GM18868 (cell line): ENCODE measurements at regions not wholly inside any gene's neighbourhood (a gene's known extent, or its start where the extent isn't known, plus 50 kb on each side); places are given as distances from the start of the nearest gene placed in this dataset.
A peak's percentile ranks its signal among the peaks of the same experiment; 100 is the strongest.

ENCODE experiments used
- ATAC-seq: cut with Tn5 transposase; IDR thresholded peaks from one replicate; pipeline ENCODE4 v1.9.1; 2021; ENCODE audit warnings: mild to moderate bottlenecking, moderate library complexity; ENCODE audit not compliant: unreplicated experiment

DNA sequence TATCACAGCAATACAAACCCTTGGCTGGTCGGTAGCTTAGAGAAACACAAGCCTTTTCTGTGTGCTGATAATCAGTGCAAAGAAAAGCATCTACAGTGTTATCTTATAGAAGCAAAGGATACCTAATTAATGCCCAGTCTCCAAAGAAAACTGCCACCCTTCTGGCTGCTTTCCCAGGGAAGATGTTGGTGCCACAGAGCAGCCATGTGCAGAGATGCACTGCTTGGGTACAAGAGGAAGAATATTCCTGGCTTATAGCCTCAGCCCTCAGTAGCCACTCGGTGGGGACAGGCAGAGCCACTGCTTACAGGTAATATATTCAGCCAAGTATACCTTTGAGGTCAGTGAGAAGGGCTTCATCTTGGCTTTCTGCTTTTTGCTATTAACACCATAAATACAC lies 185.3 kb downstream of the PCSK1 start:
- no peak for ATAC-seq

DNA sequence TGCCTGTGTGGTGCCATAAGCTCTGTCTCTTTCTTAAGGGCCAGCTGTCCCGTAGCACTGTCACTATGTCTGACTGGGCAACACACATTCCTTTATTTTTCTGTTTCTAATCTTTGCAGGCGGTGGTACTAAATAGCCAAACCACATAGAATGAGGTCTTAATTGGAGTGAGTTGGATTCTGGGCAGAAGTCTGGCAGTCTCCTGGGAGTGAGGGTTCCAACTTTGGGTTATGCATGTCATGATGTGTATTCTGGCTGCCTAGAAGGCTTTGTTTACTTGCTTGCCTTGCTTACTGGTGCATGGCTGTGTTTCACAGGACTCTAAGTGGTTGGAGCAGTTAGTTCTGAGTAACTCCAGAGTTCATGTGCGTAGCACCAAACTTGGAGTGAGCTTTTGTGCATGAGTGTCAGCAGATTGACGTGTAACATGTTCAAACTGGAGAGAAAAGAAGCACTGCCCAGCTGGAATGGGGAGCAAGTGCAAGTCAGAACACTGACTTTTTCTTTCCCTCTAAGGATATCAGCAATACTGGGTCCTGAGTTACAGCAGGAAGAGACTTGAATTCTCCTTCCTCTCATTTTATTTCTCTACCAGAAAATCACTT lies 185.8 kb downstream of the PCSK1 start:
- ATAC-seq = no peak

DNA sequence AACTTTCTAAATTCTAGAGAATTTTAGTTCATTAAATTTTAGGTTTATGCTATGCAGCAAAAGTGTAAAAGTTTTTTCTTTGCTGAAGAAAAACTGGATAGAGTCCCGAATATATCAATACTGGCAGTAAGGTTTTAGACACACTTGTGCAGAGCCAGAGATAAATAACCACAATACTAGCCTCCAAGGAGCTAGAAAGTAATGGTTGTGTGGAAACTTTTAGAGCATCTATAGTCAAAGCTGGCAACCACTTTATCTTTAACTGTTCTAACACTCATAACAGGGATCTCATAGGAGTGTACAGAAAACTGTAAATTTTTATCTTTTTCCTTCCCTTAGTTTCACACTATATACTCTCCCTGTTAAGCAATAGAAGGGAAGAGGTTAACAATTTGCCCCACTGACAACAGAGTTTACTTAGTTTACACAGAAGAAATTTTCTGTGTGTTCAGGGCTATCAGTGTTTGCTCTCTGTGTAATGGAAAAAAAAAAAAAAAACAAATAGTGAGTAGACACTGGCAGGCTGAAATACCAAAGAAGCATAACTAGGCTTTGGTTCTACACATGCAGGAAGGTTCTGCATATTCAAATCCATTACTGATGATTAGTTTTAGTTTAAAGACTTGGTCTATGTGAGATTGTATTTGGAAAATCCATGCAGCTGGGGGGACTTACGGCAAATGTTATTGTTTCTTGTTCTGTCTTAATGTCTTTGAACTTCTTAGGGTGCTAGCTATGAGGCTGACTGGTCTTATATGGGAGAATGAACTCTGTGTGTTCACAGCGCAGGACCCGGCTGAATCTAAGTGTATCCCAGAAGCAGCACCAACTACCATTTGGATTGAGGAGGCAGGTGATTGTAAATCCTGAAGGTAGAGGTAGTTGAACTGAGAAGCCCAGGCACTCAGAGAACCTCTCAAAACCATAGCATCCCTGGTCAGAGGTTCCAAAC lies 187.6 kb downstream of the PCSK1 start:
- ATAC-seq = no peak

DNA sequence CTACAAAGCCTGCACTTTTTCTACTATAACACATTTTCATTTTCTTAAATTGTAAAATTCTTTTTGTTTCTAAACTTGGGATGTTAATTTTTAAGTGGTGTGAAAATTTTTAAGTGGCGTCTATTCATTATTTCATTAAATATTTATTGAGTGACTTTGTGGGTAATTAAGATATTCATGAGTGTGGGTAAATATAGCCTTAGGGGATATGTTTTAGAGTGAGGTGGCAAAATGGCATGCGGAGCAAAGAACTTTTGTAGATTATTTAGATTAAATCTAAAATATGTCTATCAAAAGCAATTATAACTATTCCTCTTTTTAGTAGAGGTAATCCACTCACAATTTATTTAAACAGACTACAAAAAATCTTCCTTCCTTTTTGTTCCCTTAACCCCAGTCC lies 188.4 kb downstream of the PCSK1 start:
- no peak for ATAC-seq

DNA sequence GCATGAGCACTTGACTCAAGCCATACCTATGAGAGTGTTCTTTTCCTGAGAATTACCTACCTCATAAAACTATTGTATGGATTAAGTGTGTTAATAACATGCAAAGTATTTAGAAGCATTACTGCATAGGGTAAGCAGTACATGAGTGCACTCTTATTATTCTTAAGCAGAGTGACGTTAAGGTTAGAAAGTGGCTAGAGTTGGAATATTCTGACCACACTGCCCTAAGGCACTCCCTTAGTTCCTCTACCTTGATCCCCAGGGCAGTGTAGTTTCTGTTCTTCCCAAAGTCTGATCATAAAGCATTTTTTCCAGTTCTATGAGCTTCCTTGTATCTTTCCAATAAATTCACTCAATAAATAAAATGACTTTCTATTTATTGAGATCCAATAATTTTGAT lies 189.2 kb downstream of the PCSK1 start:
- ATAC-seq = no peak

DNA sequence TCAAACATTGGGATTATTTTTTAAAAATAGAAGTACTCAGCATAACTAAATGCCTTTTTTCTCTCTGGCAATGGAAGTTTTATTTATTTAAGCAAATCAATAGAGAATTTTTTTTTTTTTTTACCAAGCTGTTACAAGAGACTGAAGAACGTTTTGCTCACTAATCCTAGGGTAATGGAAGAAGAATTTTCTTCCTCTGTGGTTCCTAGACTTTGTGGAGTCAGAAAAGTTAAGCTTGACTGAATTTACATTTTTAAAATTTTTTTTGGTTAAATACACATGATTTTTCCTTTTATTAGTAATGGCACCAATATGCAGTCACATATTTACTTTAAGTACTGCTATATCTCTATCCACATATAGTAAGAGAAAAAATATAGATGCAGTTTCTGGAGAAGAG lies 189.8 kb downstream of the PCSK1 start:
- no peak for ATAC-seq

DNA sequence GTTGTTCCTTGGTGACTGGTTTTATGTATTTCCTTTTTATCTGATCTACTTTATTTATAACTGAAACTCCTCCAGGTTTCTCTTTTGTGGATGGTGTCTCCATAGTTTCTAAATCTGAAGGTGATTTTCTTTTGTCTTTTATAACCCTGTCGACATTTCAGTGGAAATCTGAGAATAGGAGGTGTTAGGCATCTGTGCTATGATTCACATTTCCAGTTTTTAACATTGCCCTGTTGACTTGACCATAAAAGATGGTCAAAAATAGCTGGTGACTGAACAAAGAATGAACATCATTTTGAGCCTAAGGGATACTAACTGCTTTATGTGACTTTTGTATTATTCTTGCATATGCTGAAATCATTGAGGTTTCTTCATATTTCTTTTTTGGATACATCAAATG lies 190.5 kb downstream of the PCSK1 start:
- ATAC-seq = no peak

DNA sequence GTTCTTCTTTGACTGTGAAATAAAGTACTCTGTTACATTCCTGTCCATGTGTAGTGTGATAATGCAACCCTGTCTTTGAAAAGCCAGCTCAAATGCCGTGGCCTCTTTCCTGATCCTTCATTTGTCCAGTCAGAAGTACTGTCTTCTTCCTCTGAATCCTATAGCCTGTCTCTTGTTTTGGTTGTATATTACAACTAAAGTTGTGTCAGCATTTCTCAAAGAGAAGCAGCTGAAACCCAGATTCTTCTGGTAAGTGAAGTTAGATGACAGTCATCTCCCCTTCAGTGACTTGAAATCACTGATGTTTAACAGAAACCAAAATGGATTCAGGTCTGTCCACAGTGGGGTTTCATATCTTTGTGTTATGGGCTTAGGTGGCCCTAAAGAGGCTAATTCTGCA lies 196.2 kb downstream of the PCSK1 start:
- ATAC-seq = no peak

DNA sequence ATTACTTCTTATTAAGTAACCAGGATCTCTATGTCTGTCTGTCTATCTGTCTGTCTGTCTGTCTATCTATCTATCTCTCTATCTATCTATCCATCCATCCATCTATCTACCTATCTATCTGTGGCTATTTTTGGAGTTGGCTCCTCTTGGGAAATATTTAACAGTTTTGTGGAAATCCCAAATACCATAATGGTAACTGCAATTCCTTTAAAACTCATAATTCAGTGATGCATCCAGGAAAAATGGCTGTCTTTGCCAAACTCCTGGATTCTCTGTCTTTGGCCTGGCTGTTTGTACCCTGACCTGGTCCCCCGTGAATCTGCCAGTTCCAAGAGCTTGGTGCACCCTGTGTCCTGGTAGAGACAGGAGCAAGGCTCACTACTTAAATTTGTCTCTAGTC lies 197.0 kb downstream of the PCSK1 start:
- ATAC-seq = no peak

DNA sequence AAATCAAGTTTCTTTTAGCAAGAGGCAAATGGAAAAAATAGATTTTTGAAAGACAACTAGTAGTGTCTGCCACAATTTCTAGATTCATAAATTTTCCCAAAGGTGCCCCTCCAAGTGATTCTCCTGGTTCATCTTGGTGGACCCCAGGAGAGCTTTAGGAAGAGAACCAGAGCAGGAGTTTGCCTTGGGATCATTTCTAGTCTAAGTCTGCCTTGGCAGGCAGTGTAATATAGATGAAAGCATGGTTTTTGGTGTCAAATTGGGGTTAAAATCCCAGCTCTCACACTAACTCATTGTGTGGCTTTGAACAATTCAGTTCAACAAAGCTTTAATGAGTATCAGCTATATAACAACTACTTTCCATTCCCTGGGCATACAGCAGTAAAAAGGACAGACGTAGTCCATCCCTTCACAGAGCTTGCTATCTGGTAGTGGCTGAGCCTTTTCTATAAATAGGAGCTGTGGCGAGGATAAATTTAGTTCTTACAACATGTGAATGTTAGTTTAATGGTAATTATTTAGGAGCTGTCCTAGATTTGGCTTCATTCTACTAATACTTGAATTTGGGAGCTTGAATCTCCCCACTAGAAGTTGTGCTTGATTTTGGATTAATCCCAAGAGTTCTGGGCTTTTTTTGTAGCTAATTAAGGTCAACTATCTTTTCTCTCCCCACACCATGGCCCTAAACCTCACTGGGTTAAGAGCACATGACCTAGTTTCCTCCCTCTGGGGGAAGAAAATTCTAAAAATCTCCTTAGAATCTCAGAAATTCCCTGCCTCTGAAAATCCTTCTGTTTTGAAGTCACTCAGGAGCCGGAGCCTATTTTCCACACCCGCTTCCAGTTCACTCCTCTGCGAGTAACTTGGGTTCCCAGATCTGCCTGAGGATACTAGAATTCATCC lies 197.8 kb downstream of the PCSK1 start:
- no peak for ATAC-seq

DNA sequence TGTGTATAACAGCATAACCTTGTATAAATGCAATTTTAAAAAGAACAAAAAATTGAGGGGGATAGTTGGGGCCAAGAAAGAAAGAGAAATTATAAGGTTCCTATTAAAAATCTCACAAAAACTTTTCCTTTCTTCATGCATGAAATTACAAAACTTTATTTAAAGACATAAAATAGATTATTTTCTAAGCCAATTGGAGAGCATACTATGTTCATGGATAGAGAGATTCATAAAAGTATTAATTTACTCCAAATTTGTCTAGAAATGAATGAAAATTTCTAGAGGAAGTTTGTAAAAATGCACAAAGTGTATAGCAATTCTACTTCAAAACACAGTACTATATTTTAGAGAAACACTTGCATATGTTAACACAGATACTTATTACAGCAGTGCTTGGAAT lies 200.4 kb downstream of the PCSK1 start:
- ATAC-seq = no peak

DNA sequence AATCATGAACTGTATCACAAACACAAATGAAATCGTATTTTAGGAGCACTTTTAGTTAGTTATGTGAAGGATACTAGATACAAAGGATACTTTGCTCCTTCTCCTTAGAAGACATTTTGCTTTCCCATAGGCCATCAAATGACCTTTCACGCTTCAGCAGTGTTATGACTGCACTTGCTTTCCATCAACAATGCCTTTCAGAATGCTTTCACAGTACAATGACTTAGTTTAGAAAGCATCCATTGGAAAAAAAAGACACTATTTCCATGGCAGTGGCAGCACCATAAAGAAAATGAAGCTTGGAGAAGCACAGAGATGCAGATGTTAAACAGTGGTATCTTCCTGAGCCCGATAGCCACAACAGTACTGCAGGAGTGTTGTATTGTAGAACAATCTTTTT lies 203.9 kb downstream of the PCSK1 start:
- ATAC-seq = no peak

DNA sequence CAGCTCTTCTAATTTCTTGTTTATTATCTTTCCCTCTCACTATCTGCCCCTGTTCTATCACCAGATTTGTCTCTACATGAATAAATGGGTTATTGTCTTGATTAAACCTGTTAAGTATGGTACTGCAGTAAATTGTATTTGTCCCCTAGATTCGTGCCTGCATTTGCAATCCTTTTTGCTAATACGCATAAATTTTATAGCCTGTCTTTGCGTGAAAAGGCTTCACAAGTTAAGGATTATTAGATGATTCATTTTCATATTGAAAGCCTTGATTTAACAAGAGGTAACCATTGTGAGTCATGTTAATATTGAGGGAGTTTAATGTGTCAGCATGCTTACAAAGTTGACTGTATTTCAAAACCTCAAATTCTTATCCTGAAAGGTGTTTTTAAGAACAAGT lies 204.6 kb downstream of the PCSK1 start:
- ATAC-seq = no peak

DNA sequence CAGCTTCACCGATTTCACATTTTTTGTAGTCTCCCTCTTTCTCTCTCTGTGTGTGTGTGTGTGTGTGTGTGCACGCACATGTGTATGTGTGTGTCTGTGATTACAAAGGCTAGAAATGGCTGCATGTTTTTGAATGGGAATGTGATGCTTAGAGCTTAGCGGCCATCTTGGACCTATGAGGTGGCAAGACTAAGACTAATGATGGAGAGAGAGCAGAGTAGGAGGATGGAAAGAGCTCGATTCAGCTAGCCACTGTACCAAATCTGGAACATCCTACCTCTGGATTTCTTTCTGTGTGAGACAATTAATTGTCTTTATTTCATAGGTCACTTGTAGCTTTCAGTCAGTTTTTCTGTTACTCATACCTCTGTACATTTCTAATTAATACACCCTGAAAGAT lies 205.1 kb downstream of the PCSK1 start:
- ATAC-seq = no peak

DNA sequence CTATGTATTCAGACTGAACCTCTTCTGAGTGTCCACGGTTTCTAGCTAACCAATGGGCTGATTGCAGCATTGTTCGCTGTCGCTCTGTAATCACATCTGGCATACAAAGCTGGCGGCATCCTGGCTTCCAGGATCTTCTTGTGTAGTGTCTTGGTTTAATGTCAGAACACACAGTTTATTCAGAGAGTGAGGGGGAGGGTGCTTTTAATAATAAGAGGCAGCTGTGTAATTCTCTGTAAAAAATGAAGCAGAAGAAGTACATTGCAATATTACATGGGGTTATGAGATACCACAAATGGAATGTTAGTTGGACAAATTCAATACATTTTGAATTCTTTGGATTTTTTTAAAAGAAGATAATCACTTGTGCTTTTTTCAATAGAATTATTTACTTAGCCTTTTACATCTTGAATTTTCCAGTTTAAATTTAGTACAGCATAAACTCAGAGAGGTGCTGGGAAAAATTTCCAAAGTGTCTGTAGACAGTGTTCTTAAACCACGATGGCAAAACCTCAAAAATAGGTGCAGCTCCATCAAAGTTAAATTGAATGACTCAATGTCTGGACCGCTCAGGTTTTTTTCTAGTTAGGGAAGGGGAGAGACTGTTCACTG lies 206.0 kb downstream of the PCSK1 start:
- no peak for ATAC-seq

DNA sequence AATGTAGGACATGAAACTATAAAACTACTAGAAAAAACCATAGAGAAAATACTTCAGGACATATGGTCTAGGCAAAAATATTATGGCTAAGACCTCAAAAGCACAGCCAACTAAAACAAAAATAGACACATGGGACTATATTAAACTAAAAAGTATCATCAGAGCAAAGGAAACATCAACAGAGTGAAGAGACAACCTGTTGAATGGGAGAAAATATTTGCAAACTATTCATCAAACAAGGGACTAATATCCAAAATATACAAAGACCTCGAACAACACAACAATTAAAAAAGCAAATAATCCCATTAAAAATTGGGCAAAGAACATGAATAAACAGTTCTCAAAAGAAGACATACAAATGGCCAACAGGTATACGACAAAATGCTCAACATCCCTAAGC lies 210.9 kb downstream of the PCSK1 start:
- ATAC-seq = no peak

DNA sequence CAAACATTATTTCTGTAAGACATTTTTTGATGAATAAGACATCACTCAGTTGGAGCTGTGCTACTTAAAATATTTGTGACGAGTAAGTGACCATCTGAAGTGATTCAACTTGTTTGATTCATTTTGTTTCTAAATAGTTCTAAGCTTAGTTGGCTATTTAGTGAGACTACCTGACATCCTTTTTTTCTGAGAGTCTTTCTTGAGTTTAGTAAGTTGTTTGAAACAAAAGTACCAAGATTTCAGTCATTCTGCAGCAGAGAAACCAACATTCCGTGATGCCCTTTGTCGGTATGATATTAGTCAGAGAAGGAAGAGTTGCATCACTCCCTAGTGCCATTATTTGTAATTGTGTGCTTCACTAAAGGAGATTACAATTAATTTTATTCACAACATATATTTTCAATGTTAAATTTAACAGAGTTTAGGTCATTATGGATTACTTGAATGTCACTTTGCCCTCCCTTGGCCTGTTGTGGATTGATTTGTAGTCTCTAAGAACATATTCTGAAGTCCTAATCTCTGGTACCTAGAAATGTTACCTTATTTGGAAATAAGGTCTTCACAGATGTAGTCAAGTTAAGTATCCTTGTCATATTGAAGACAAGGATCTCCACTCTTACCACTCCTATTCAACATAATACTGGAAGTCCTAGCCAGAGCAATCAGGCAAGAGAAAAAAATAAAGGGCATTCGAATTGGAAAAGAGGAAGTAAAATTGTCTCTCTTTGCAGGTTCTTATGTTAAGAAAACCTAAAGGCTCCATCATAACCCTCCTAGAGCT lies 212.2 kb downstream of the PCSK1 start:
- peak; percentile 89 for ATAC-seq

DNA sequence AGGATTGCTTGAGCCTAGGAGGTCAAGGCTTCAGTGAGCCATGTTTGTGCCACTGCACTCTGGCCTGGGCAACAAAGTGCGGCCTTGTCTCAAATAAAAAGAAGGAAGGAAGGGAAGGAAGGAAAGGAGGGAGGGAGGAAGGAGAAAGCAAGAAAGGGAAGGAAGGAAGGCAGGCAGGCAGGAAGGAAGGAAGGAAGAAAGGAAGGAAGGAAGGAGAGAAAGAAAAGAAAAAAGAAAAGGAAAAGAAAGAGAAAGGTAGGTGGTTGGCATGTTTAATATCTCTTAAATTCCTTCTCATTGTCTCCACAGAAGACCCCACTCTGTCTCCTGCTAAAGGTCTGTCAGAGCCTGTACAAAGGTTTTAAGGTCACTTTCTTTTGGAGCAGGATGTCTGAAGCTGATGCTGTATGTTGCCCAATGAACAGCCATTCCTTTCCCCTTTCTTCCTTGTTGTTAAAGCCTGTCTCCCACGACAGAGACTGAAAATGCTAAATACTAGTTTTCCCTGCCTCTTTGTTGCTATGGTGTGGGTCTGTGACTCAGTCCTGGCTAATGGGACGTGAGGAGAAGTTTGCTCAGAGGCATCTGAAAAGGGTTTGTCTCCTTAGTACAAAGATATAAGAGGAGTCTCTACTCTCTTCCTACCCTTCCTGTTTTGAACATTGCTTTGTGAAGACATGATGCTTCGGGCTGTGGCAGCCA lies 213.3 kb downstream of the PCSK1 start:
- ATAC-seq = no peak

DNA sequence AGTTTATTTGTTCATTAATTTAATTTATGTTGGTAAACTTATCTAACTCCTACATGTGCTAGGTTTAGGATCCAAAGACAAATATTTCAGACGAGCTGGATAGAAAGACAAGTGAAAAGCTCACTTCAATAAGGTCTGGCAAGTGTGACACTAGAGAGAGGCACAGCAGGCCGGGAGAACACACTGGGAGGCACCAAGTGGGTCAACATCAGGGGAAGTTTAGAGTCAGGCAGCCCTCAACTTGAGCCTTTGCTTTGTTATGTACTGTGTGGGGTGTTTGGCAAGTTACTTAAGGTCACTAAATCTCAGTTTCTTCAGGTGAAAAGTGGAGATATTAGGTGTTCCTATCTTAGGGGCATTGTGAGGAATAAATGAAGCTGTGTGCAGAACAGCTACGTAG lies 214.4 kb downstream of the PCSK1 start:
- ATAC-seq = no peak
